ENCODE measurements at regions not wholly inside any gene's neighbourhood (a gene's known extent, or its start where the extent isn't known, plus 50 kb on each side); places are given as distances from the start of the nearest gene placed in this dataset.

- no peak for DNase-seq (ENCODE audit: extremely low spot score)
- POLR2A ChIA-PET: no interaction called here
- CTCF ChIA-PET: interaction anchor here (0.7 kb wide), 1 partner anchor 32 kb away, joined by 3 read pairs; no protein-coding TSS in a partner anchor
- TF ChIP-seq BHLHE40 (IDR thresholded peaks at IDR 0.05; ENCODE audit: borderline replicate concordance): no peak
- TF ChIP-seq FOXK2 (IDR thresholded peaks at IDR 0.05): no peak
- TF ChIP-seq SP1 (IDR thresholded peaks at IDR 0.05): no peak
- TF ChIP-seq CTBP1 (IDR thresholded peaks at IDR 0.05; ENCODE audit: borderline replicate concordance): no peak
- no peak for TF ChIP-seq FOXA1 (IDR thresholded peaks at IDR 0.05)
- TF ChIP-seq L3MBTL2 (conservative IDR thresholded peaks at IDR 0.05): no peak
- no peak for TF ChIP-seq HDGF (IDR thresholded peaks at IDR 0.05; ENCODE audit: borderline replicate concordance)
- no peak for TF ChIP-seq ARNT (IDR thresholded peaks at IDR 0.05)
- TF ChIP-seq ELF4 (IDR thresholded peaks at IDR 0.05): no peak
- no peak for TF ChIP-seq LEF1 (IDR thresholded peaks at IDR 0.05; ENCODE audit: borderline replicate concordance)
- no peak for TF ChIP-seq ZNF384 (IDR thresholded peaks at IDR 0.05)
- TF ChIP-seq TARDBP (IDR thresholded peaks at IDR 0.05): no peak
- TF ChIP-seq SUZ12 (IDR thresholded peaks at IDR 0.05): no peak
- TF ChIP-seq, protein P1, sequence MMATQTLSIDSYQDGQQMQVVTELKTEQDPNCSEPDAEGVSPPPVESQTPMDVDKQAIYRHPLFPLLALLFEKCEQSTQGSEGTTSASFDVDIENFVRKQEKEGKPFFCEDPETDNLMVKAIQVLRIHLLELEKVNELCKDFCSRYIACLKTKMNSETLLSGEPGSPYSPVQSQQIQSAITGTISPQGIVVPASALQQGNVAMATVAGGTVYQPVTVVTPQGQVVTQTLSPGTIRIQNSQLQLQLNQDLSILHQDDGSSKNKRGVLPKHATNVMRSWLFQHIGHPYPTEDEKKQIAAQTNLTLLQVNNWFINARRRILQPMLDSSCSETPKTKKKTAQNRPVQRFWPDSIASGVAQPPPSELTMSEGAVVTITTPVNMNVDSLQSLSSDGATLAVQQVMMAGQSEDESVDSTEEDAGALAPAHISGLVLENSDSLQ (IDR thresholded peaks at IDR 0.05): no peak
- no peak for TF ChIP-seq NFRKB (IDR thresholded peaks at IDR 0.05)
- no peak for TF ChIP-seq FOXM1 (IDR thresholded peaks at IDR 0.05; ENCODE audit: borderline replicate concordance)
Observed at GRCh38 chr4:111808174-111808573, 337.1 kb upstream of the FAM241A start.

- DNase-seq (ENCODE audit: extremely low spot score): no peak
- TF ChIP-seq CTBP1 (IDR thresholded peaks at IDR 0.05; ENCODE audit: borderline replicate concordance) (no peak), NFRKB (IDR thresholded peaks at IDR 0.05) (no peak)
- ChIA-PET POLR2A (no interaction called here), CTCF (no interaction called here)
Observed at GRCh38 chr4:111811661-111812060, 333.6 kb upstream of the FAM241A start.

GRCh38 chr4:111812114-111812513 lies 333.1 kb upstream of the FAM241A start:
- ChIA-PET CTCF (no interaction called here), POLR2A (no interaction called here)
- DNase-seq (ENCODE audit: extremely low spot score): no peak
- TF ChIP-seq NFRKB (IDR thresholded peaks at IDR 0.05) (no peak), CTBP1 (IDR thresholded peaks at IDR 0.05; ENCODE audit: borderline replicate concordance) (no peak), HDGF (IDR thresholded peaks at IDR 0.05; ENCODE audit: borderline replicate concordance) (no peak), SUZ12 (IDR thresholded peaks at IDR 0.05) (no peak)

DNA sequence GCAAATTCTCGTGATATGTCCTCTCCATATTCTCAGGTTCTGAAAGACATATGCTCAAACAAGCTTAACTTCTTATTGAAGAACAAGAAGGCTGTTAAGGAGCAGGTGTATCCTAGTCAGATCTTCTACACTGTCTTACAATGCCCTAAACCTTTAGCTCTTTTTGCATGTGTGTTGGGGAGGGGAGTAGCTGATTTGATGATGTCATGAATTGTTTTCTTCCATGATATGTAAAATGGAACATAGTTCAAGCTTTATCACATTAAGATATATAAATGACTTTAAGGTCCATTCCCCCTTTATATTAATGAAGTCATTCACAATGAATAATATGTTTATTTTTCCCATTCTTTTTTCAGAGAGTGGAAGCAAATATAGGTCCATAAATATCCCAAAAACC lies 332.5 kb upstream of the FAM241A start:
- ChIA-PET CTCF (no interaction called here), POLR2A (interaction anchor here (0.6 kb wide), 1 partner anchor 8 kb away, joined by 4 read pairs; no protein-coding TSS in a partner anchor)
- DNase-seq (ENCODE audit: extremely low spot score): no peak
- TF ChIP-seq FOXK2 (IDR thresholded peaks at IDR 0.05) (no peak), TARDBP (IDR thresholded peaks at IDR 0.05) (no peak), SP1 (IDR thresholded peaks at IDR 0.05) (no peak)

DNA sequence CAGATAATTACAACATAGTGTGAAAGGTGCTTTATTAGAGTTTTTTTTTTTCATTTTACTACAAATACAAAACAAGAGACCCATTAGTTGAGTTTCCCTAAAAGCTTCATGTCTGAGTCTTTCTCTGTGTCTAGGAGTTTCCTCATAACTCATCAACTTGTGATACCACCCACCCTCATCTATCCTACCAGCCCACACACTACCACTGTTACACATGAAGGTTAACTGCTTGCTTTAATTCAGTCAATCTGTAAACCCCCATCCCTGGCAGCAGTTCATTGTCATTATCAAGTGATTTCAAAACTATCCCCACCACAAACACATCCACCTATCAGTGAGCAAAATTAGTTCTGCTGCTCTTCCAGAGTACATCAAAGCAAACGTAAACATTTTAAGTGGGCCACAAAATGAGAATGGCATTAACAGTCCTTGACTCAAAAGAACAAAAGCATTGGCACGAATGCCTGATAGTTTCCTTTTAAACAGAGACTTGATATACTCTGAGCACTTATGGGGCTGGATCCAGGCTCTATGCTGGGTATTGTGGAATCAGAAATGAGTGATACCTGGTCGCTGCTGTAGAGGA lies 331.6 kb upstream of the FAM241A start:
- POLR2A ChIA-PET: no interaction called here
- CTCF ChIA-PET: interaction anchor here (0.6 kb wide), 1 partner anchor 33 kb away, joined by 3 read pairs; no protein-coding TSS in a partner anchor

GRCh38 chr4:111814961-111815360 lies 330.3 kb upstream of the FAM241A start:
- no peak for DNase-seq (ENCODE audit: extremely low spot score)
- CTCF ChIA-PET: interaction anchor here (0.7 kb wide), 1 partner anchor 180 kb away, joined by 5 read pairs; no protein-coding TSS in a partner anchor
- POLR2A ChIA-PET: no interaction called here
- TF ChIP-seq CTBP1 (IDR thresholded peaks at IDR 0.05; ENCODE audit: borderline replicate concordance): no peak
- TF ChIP-seq SP1 (IDR thresholded peaks at IDR 0.05): no peak
- no peak for TF ChIP-seq FOXK2 (IDR thresholded peaks at IDR 0.05)
- TF ChIP-seq BHLHE40 (IDR thresholded peaks at IDR 0.05; ENCODE audit: borderline replicate concordance): no peak
- TF ChIP-seq SUZ12 (IDR thresholded peaks at IDR 0.05): no peak
- TF ChIP-seq FOXM1 (IDR thresholded peaks at IDR 0.05; ENCODE audit: borderline replicate concordance): no peak
- TF ChIP-seq ZNF384 (IDR thresholded peaks at IDR 0.05): no peak
- no peak for TF ChIP-seq L3MBTL2 (conservative IDR thresholded peaks at IDR 0.05)
- no peak for TF ChIP-seq ELF4 (IDR thresholded peaks at IDR 0.05)
- no peak for TF ChIP-seq LEF1 (IDR thresholded peaks at IDR 0.05; ENCODE audit: borderline replicate concordance)
- TF ChIP-seq FOXA1 (IDR thresholded peaks at IDR 0.05): no peak
- TF ChIP-seq TARDBP (IDR thresholded peaks at IDR 0.05): no peak
- no peak for TF ChIP-seq HDGF (IDR thresholded peaks at IDR 0.05; ENCODE audit: borderline replicate concordance)
- TF ChIP-seq, protein P1 (IDR thresholded peaks at IDR 0.05): no peak
- no peak for TF ChIP-seq ARNT (IDR thresholded peaks at IDR 0.05)

More for the DNA sequence above, 331.6 kb upstream of the FAM241A start:
- TF ChIP-seq CTBP1 (IDR thresholded peaks at IDR 0.05; ENCODE audit: borderline replicate concordance): no peak
- no peak for DNase-seq (ENCODE audit: extremely low spot score)

GRCh38 chr4:111821342-111821741 lies 323.9 kb upstream of the FAM241A start:
- no peak for DNase-seq (ENCODE audit: extremely low spot score)
- ChIA-PET CTCF (no interaction called here), POLR2A (interaction anchor here (0.9 kb wide), 1 partner anchor 8 kb away, joined by 4 read pairs; no protein-coding TSS in a partner anchor)
- TF ChIP-seq TARDBP (IDR thresholded peaks at IDR 0.05) (no peak), NFRKB (IDR thresholded peaks at IDR 0.05) (no peak), HDGF (IDR thresholded peaks at IDR 0.05; ENCODE audit: borderline replicate concordance) (no peak), FOXA1 (IDR thresholded peaks at IDR 0.05) (no peak), CTBP1 (IDR thresholded peaks at IDR 0.05; ENCODE audit: borderline replicate concordance) (no peak), ARNT (IDR thresholded peaks at IDR 0.05) (no peak), L3MBTL2 (conservative IDR thresholded peaks at IDR 0.05) (no peak), FOXK2 (IDR thresholded peaks at IDR 0.05) (no peak), SP1 (IDR thresholded peaks at IDR 0.05) (no peak), FOXM1 (IDR thresholded peaks at IDR 0.05; ENCODE audit: borderline replicate concordance) (no peak), ZNF384 (IDR thresholded peaks at IDR 0.05) (no peak), ELF4 (IDR thresholded peaks at IDR 0.05) (no peak), BHLHE40 (IDR thresholded peaks at IDR 0.05; ENCODE audit: borderline replicate concordance) (no peak), SUZ12 (IDR thresholded peaks at IDR 0.05) (no peak), LEF1 (IDR thresholded peaks at IDR 0.05; ENCODE audit: borderline replicate concordance) (no peak)
- TF ChIP-seq, protein P1 (IDR thresholded peaks at IDR 0.05): no peak

All from HEK293T (cell line).